Tibial nerve (tissue), 4 donors: ENCODE measurements at regions not wholly inside any gene's neighbourhood (a gene's known extent, or its start where the extent isn't known, plus 50 kb on each side); places are given as distances from the start of the nearest gene placed in this dataset.

Experiments
- DNase-seq, 2 donors: peaks; one replicate each; pipeline ENCODE4 v3.0.0-alpha.2; 2019; ENCODE audit warnings: low spot score in 2 of 2
- H3K27ac ChIP-seq, 4 donors: fragments of 200-600 bp; sonication (generic) in 3 of 4; one replicate each; pipeline ENCODE4 v1.5.1; 2017 to 2019; ENCODE audit warnings: mild to moderate bottlenecking in 1 of 4
- H3K27me3 ChIP-seq, 2 donors: fragments of 200-600 bp; sonication (generic) in 1 of 2; one replicate each; pipeline versions ENCODE4 v1.5.1 to v1.6.0; 2017 to 2019
- H3K36me3 ChIP-seq, 3 donors: fragments of 200-600 bp; sonication (generic); one replicate each; pipeline ENCODE4 v1.5.1; 2018 to 2019
- H3K4me1 ChIP-seq, 4 donors: fragments of 200-600 bp; sonication (generic) in 3 of 4; one replicate each; pipeline ENCODE4 v1.5.1; 2017 to 2019
- H3K4me3 ChIP-seq, 4 donors: fragments of 200-600 bp; sonication (generic) in 3 of 4; one replicate each; pipeline ENCODE4 v1.5.1; 2017 to 2019; ENCODE audit warnings: mild to moderate bottlenecking in 1 of 4, moderate library complexity in 1 of 4
- H3K9me3 ChIP-seq, 4 donors: fragments of 200-600 bp; sonication (generic) in 3 of 4; one replicate each; pipeline ENCODE4 v1.5.1; 2017 to 2019
- CTCF ChIP-seq, 5 experiments: fragments of 200-600 bp in 3 of 5; fragments of 450-650 bp in 2 of 5; sonication (generic) in 3 of 5; IDR thresholded peaks; one replicate each; pipeline ENCODE4 v1.5.1; 2016 to 2019; ENCODE audit warnings: antibody characterized with exemption in 5 of 5, mild to moderate bottlenecking in 3 of 5, moderate library complexity in 2 of 5
- EP300 ChIP-seq, 2 donors: sonication (generic); formaldehyde crosslinking; IDR thresholded peaks; one replicate each; pipeline ENCODE4 v1.6.1; 2017; ENCODE audit warnings: antibody characterized with exemption in 2 of 2, mild to moderate bottlenecking in 1 of 2
- POLR2A ChIP-seq, 2 donors: fragments of 450-650 bp; IDR thresholded peaks; one replicate each; pipeline ENCODE4 v1.6.1; 2017; ENCODE audit warnings: antibody characterized with exemption in 2 of 2, mild to moderate bottlenecking in 2 of 2, moderate library complexity in 2 of 2
- WGBS, 2 donors: methylation state at CpG; one replicate each; pipeline ENCODE4 v1.1.5; 2018; 5-methylcytosine and 5-hydroxymethylcytosine counted together

- TF ChIP-seq EP300 (IDR thresholded peaks at IDR 0.05) (no peak), CTCF (IDR thresholded peaks at IDR 0.05) (no peak), POLR2A (IDR thresholded peaks at IDR 0.05) (no peak)
- Histone ChIP-seq H3K9me3 (peaks cover 0 to 4% (median 0%) of the 10 kb centered on the region in 4 donors), H3K27ac (no peak overlapping the region), H3K36me3 (no peaks in the 10 kb centered on the region), H3K4me1 (no peaks in the 10 kb centered on the region), H3K27me3 (no peaks in the 10 kb centered on the region), H3K4me3 (no peak overlapping the region)
- WGBS, 2 donors: 76 to 81% methylated on average over 1 of the region's 1 CpG
- DNase-seq: no peak
Measured at GRCh38 chr14:27938392-27938791, 828.2 kb upstream of the FOXG1 start.

GRCh38 chr14:27945512-27945911 is 821.1 kb upstream of the FOXG1 start:
- Histone ChIP-seq H3K4me1 (no peaks in the 10 kb centered on the region), H3K27me3 (no peaks in the 10 kb centered on the region), H3K4me3 (no peak overlapping the region), H3K36me3 (no peaks in the 10 kb centered on the region), H3K27ac (no peak overlapping the region), H3K9me3 (peaks cover 0 to 4% (median 0%) of the 10 kb centered on the region in 4 donors)
- WGBS, 2 donors: 64 to 65% methylated on average over 4 of the region's 4 CpGs
- TF ChIP-seq EP300 (IDR thresholded peaks at IDR 0.05) (no peak), POLR2A (IDR thresholded peaks at IDR 0.05) (no peak), CTCF (IDR thresholded peaks at IDR 0.05) (no peak)
- no peak for DNase-seq

GRCh38 chr14:27958757-27959156 is 807.8 kb upstream of the FOXG1 start:
- no peak for DNase-seq
- H3K36me3 ChIP-seq: no peaks in the 10 kb centered on the region
- H3K4me1 ChIP-seq: no peaks in the 10 kb centered on the region
- no peak for TF ChIP-seq CTCF (IDR thresholded peaks at IDR 0.05)
- TF ChIP-seq POLR2A (IDR thresholded peaks at IDR 0.05): no peak
- TF ChIP-seq EP300 (IDR thresholded peaks at IDR 0.05): no peak
- no peak overlapping the region for H3K27ac ChIP-seq
- 51 to 70% methylated on average over 2 of the region's 2 CpGs for WGBS, 2 donors
- no peaks in the 10 kb centered on the region for H3K27me3 ChIP-seq
- no peaks in the 10 kb centered on the region for H3K9me3 ChIP-seq
- H3K4me3 ChIP-seq: no peak overlapping the region

GRCh38 chr14:27995691-27996090 is 770.9 kb upstream of the FOXG1 start:
- no peak overlapping the region for H3K27ac ChIP-seq
- H3K9me3 ChIP-seq: no peaks in the 10 kb centered on the region
- no peaks in the 10 kb centered on the region for H3K36me3 ChIP-seq
- WGBS, 2 donors: 52 to 57% methylated on average over 5 of the region's 5 CpGs
- no peaks in the 10 kb centered on the region for H3K27me3 ChIP-seq
- TF ChIP-seq CTCF (IDR thresholded peaks at IDR 0.05): no peak
- no peak for TF ChIP-seq POLR2A (IDR thresholded peaks at IDR 0.05)
- TF ChIP-seq EP300 (IDR thresholded peaks at IDR 0.05): no peak
- DNase-seq: no peak
- H3K4me1 ChIP-seq: no peaks in the 10 kb centered on the region
- H3K4me3 ChIP-seq: no peak overlapping the region

GRCh38 chr14:28001002-28001401 is 765.6 kb upstream of the FOXG1 start:
- no peaks in the 10 kb centered on the region for H3K27me3 ChIP-seq
- DNase-seq: no peak
- peaks cover 0 to 23% (median 0%) of the 10 kb centered on the region in 4 donors for H3K9me3 ChIP-seq
- H3K36me3 ChIP-seq: no peaks in the 10 kb centered on the region
- TF ChIP-seq POLR2A (IDR thresholded peaks at IDR 0.05) (no peak), EP300 (IDR thresholded peaks at IDR 0.05) (no peak), CTCF (IDR thresholded peaks at IDR 0.05) (no peak)
- H3K4me3 ChIP-seq: no peak overlapping the region
- WGBS, 2 donors: 79 to 80% methylated on average over 5 of the region's 5 CpGs
- no peak overlapping the region for H3K27ac ChIP-seq
- H3K4me1 ChIP-seq: no peaks in the 10 kb centered on the region
